ENCODE measurements at regions not wholly inside any gene's neighbourhood (a gene's known extent, or its start where the extent isn't known, plus 50 kb on each side); places are given as distances from the start of the nearest gene placed in this dataset.

DNA sequence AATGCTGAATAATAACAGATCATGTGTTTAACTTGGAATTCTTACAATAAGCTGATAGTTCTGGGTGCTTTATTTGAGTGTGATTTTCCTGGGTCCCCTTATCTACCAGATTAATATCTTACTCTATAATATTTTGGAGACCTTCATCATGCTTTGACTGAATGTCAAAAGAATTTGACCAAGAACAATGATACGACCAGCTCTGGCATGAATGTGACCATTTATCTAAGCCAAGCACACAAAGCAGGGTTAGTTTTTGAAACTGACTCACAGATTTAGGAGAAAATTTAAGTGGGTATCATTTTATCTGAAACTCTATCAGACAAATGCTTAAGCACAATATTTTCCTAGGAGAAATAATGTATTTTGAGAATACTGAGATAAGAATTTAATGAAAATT, 677.0 kb downstream of the NYAP2 start:
- Histone ChIP-seq H3K27ac (ENCODE audit: low read depth, low read length) (no peak overlapping the region), H3K4me1 (ENCODE audit: control insufficient read depth, insufficient read depth, low read length) (no peaks in the 10 kb centered on the region), H3K36me3 (ENCODE audit: control insufficient read depth, insufficient read depth, low read length) (no peaks in the 10 kb centered on the region), H3K4me3 (ENCODE audit: low read length) (no peak overlapping the region), H3K9ac (ENCODE audit: low read length) (no peak overlapping the region), H3K27me3 (ENCODE audit: control insufficient read depth, insufficient read depth, low read length) (no peaks in the 10 kb centered on the region)

DNA sequence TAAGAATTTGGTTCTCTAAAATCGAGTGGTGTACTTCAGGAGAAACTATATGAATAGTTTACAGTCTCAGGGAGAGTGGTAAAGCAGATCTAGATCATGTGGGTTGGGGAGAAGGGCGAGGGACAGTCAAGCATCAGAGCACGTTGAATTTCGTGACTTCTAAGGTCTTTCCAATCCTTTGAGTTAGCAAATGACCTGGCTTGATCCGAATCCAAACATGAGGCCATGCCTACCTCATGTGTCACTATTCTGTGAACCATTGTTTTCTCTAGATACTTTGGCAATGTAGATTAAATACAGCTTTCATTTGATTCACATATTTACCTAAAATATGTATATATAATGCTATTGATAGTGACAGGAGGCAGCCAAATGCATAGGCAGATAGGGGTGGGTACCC, 674.9 kb downstream of the NYAP2 start:
- H3K27me3 ChIP-seq (ENCODE audit: control insufficient read depth, insufficient read depth, low read length), result no peaks in the 10 kb centered on the region
- H3K36me3 ChIP-seq (ENCODE audit: control insufficient read depth, insufficient read depth, low read length), result no peaks in the 10 kb centered on the region
- no peak overlapping the region for H3K4me3 ChIP-seq (ENCODE audit: low read length)
- H3K9ac ChIP-seq (ENCODE audit: low read length), result no peak overlapping the region
- no peak overlapping the region for H3K27ac ChIP-seq (ENCODE audit: low read depth, low read length)
- H3K4me1 ChIP-seq (ENCODE audit: control insufficient read depth, insufficient read depth, low read length), result no peaks in the 10 kb centered on the region

DNA sequence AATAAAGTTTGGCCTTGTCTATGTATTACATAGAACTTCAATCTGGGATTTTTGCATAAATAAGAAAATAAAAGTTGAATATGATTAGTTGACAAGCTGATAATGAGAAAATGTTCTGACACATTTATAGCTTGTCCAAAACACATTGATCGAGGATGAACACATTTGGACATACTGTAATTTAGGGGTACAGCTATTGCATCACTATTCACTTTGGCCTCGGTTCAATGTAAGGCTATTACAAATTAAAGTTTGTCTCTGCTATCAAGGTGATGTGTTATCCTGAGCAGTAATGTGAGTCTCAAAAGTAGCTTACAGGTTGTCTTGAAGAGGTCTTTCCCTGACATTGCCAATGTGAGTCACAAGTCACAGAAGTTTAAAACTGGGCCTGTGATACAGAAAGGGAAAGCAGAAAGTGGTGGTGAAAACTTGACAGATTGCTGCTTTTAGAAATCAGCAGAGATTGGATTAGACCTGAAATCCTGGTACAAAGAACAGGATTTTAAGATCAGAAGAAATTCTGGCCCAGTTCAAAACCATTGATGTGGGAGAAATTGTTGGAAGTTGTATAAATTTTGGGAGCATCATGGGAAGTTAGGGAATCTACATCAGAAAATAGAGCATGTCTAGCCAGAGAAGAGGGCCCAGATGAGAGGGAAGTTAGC, 674.1 kb downstream of the NYAP2 start:
- Histone ChIP-seq H3K27ac (ENCODE audit: low read depth, low read length) (no peak overlapping the region), H3K4me1 (ENCODE audit: control insufficient read depth, insufficient read depth, low read length) (no peaks in the 10 kb centered on the region), H3K9ac (ENCODE audit: low read length) (no peak overlapping the region), H3K36me3 (ENCODE audit: control insufficient read depth, insufficient read depth, low read length) (no peaks in the 10 kb centered on the region), H3K27me3 (ENCODE audit: control insufficient read depth, insufficient read depth, low read length) (no peaks in the 10 kb centered on the region), H3K4me3 (ENCODE audit: low read length) (no peak overlapping the region)

DNA sequence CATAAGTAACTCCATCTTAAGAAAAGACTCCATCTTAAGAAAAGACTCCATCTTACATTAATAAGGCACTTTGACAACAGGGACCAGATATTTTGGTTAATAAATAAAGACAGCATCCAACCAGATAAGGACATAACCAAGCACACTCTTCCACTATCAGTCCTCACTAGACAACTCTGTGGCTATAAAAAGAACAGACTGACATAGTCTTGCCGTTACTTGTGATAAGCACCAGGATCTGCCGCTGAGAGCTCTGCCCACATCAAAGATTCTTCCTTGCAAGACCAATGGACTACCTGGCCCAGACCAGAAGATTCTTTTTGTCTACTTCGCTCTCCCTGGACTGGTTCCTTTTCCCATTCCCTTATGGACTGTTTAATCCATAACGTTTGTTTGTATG, 667.4 kb downstream of the NYAP2 start:
- no peaks in the 10 kb centered on the region for H3K27me3 ChIP-seq (ENCODE audit: control insufficient read depth, insufficient read depth, low read length)
- no peak overlapping the region for H3K27ac ChIP-seq (ENCODE audit: low read depth, low read length)
- no peaks in the 10 kb centered on the region for H3K36me3 ChIP-seq (ENCODE audit: control insufficient read depth, insufficient read depth, low read length)
- no peak overlapping the region for H3K9ac ChIP-seq (ENCODE audit: low read length)
- H3K4me3 ChIP-seq (ENCODE audit: low read length), result no peak overlapping the region
- H3K4me1 ChIP-seq (ENCODE audit: control insufficient read depth, insufficient read depth, low read length), result no peaks in the 10 kb centered on the region

DNA sequence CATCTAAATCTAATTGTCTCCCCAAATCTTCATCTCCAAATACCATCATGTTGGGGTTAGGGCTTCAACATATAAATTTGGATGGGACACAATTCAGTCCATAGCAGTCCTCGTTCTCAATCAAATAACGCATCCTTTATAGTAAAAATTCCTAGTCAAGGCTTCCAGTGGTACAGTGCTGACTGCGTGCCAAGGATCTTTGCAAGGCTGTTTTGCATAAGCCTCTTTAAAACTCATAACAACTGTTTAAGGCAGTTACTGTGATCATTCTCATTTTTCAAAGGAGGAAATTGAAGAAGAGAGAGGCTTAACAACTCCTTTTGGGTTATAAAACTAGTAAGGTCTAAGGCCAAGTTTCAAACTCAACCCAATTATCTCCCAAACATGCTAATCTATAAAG, 666.9 kb downstream of the NYAP2 start:
- H3K4me3 ChIP-seq (ENCODE audit: low read length), result no peak overlapping the region
- H3K4me1 ChIP-seq (ENCODE audit: control insufficient read depth, insufficient read depth, low read length), result no peaks in the 10 kb centered on the region
- no peak overlapping the region for H3K9ac ChIP-seq (ENCODE audit: low read length)
- no peak overlapping the region for H3K27ac ChIP-seq (ENCODE audit: low read depth, low read length)
- H3K27me3 ChIP-seq (ENCODE audit: control insufficient read depth, insufficient read depth, low read length), result no peaks in the 10 kb centered on the region
- H3K36me3 ChIP-seq (ENCODE audit: control insufficient read depth, insufficient read depth, low read length), result no peaks in the 10 kb centered on the region

DNA sequence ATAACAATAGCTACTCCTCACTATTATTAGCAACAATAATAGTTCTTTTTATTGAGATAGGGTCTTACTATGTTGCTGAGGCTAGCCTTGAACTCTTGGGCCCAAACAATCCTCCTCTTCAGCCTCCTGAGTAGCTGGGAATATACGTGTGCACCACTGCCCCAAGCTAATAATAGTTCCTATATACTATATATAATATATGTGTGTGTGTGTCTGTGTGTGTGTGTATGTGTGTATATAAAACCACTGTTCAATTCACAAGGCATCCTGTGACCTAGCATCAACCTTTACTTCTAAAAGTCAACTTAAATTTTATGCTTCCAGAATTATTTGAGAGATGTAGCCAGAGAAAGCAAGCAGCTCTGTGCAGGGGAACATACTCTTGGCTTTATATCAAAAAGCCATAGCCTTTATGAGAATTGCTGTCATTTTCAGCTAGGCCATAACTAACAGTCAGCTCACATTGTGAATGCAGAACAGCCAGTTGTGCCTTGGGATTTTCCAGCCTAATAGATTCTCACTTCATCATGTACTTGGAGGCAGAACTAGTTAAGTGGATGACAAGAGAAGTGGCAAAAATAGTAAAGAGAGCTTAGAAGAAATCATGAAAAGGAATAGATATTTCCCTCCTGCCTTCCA, 665.5 kb downstream of the NYAP2 start:
- Histone ChIP-seq H3K9ac (ENCODE audit: low read length) (no peak overlapping the region), H3K4me1 (ENCODE audit: control insufficient read depth, insufficient read depth, low read length) (no peaks in the 10 kb centered on the region), H3K27ac (ENCODE audit: low read depth, low read length) (no peak overlapping the region), H3K36me3 (ENCODE audit: control insufficient read depth, insufficient read depth, low read length) (no peaks in the 10 kb centered on the region), H3K27me3 (ENCODE audit: control insufficient read depth, insufficient read depth, low read length) (no peaks in the 10 kb centered on the region), H3K4me3 (ENCODE audit: low read length) (no peak overlapping the region)

DNA sequence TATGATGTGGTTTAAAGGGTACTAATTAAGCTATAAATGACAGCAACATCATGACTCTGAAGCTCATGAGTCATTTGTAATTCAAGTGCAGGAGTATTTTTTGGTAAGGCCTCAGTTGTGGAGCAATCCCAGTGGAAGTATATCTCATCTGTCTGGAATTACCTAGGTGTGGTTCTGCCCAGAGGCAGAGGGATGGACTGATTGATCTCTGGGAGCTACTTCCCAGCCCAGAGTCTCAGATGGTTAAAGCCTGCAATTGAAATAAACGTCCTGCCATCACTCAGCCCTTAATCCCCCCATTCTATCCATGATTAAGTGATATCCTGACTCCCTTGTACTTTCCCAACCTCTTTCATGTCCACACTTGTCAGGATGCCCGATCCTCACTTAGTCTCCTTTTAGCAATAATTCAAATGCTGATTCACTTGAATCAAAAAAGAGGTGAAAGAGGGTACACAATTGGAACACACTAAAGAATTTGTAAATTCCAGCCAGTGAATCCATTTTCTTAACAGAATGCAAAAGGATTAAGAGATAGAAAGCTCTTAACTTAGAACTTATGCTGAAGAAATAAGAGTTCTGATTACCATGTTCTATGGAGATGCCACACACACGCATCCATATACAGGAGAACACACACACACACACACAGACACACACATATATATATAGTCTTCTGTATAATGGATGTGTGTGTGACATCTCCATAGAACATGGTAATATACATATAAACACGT, 664.4 kb downstream of the NYAP2 start:
- Histone ChIP-seq H3K4me3 (ENCODE audit: low read length) (no peak overlapping the region), H3K36me3 (ENCODE audit: control insufficient read depth, insufficient read depth, low read length) (no peaks in the 10 kb centered on the region), H3K27me3 (ENCODE audit: control insufficient read depth, insufficient read depth, low read length) (no peaks in the 10 kb centered on the region), H3K4me1 (ENCODE audit: control insufficient read depth, insufficient read depth, low read length) (no peaks in the 10 kb centered on the region), H3K27ac (ENCODE audit: low read depth, low read length) (no peak overlapping the region), H3K9ac (ENCODE audit: low read length) (no peak overlapping the region)

DNA sequence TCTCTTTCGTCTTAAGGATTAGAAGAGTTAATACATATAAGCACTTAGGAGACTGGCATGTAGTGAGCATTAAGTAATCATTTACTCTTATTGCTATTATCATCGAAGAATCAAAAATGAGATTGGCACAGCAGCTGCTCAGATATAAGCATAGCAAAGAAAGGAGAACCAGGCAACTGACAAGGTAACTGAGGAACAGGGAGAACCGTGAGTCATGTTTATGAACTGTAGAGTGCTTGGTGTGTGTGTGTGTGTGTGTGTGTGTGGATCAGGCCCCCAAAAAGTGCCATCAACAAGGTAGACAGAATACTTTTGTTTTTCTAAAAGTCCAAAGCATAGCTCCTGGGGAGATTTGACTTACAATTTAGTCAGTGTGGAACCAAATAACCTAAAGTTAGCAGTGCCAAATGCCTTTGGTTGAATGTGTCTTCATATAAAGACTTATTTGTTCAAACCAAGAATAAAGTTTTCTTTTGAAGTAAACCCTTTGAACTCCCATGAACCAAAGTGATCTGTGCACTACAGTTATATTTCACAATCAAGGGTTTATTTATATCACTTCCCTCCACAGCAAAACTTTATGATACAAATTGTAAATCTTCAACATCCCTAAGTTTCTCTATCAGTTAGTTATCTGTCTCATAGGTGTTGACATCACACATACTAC, 660.6 kb downstream of the NYAP2 start:
- Histone ChIP-seq H3K9ac (ENCODE audit: low read length) (no peak overlapping the region), H3K27ac (ENCODE audit: low read depth, low read length) (no peak overlapping the region), H3K4me1 (ENCODE audit: control insufficient read depth, insufficient read depth, low read length) (no peaks in the 10 kb centered on the region), H3K4me3 (ENCODE audit: low read length) (no peak overlapping the region), H3K27me3 (ENCODE audit: control insufficient read depth, insufficient read depth, low read length) (no peaks in the 10 kb centered on the region), H3K36me3 (ENCODE audit: control insufficient read depth, insufficient read depth, low read length) (no peaks in the 10 kb centered on the region)

DNA sequence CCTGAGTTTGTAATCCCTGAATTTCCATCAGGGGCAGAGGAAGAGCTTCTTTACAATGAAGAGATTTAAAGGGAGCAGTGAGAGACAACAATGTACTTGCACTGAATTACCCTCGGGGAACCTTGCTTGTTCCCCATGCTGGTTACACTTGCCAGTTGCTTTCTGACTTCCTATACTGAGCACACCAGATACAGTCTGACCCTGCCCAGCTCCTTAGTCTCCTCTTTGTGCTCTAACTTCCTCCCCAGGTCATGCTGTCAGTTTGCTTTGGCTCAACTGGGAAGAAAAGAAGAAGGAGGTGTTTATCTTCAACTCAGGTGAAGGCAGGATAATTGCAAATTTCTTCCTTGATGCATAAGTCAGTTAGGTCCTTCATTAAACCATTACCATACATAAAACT, 658.4 kb downstream of the NYAP2 start:
- Histone ChIP-seq H3K9ac (ENCODE audit: low read length) (no peak overlapping the region), H3K27ac (ENCODE audit: low read depth, low read length) (no peak overlapping the region), H3K4me3 (ENCODE audit: low read length) (no peak overlapping the region), H3K27me3 (ENCODE audit: control insufficient read depth, insufficient read depth, low read length) (no peaks in the 10 kb centered on the region), H3K36me3 (ENCODE audit: control insufficient read depth, insufficient read depth, low read length) (no peaks in the 10 kb centered on the region), H3K4me1 (ENCODE audit: control insufficient read depth, insufficient read depth, low read length) (no peaks in the 10 kb centered on the region)

DNA sequence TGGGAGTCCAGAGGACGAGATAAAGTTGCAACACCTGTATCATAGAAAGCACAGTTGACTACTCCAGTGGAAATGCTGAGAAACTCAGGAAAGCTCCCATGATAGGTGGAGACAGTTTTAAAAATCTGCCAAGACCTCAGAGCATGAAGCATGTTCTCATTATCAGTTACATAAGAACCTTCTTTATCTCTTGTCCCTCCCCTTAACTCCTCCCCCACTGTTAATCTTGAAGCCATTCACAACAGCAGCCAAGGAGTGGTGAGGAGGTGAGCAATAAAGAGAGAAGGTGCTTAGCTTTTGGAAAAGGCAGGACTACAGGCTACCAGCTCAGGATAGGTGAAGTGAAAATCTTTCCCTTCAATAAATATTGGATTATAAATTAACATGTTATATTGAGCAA, 657.9 kb downstream of the NYAP2 start:
- H3K4me1 ChIP-seq (ENCODE audit: control insufficient read depth, insufficient read depth, low read length), result no peaks in the 10 kb centered on the region
- no peaks in the 10 kb centered on the region for H3K36me3 ChIP-seq (ENCODE audit: control insufficient read depth, insufficient read depth, low read length)
- no peak overlapping the region for H3K9ac ChIP-seq (ENCODE audit: low read length)
- H3K4me3 ChIP-seq (ENCODE audit: low read length), result no peak overlapping the region
- no peaks in the 10 kb centered on the region for H3K27me3 ChIP-seq (ENCODE audit: control insufficient read depth, insufficient read depth, low read length)
- H3K27ac ChIP-seq (ENCODE audit: low read depth, low read length), result no peak overlapping the region

DNA sequence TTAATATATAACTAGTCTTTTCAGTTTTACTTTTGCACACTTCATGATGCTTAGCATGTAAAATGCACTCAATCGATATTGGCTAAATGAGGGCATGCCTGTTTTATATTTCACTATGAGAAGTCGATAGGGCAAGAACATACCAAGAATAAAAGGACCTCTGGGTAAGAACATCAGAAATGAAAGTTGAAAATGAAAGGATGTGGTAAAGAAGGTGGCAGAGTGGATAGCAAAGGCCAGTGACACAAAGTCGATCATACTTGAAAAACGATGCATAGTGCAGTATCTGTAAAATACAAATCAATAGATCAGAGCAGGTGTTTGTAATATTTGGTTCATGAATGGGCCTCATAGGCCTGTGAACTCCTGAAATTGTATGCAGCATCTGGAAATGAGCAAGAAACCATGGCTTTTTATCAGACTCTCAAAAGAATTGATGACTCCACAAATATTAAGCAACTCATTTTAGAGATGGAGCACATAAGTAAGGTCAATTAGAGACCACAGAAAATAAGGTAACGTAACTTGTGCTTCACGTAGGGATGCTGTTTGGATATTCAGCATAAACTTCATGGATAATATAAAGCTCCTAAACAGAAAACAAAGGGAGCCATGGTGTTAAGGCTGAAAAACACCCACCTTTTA, 653.4 kb downstream of the NYAP2 start:
- Histone ChIP-seq H3K27ac (ENCODE audit: low read depth, low read length) (no peak overlapping the region), H3K36me3 (ENCODE audit: control insufficient read depth, insufficient read depth, low read length) (no peaks in the 10 kb centered on the region), H3K4me3 (ENCODE audit: low read length) (no peak overlapping the region), H3K9ac (ENCODE audit: low read length) (no peak overlapping the region), H3K27me3 (ENCODE audit: control insufficient read depth, insufficient read depth, low read length) (no peaks in the 10 kb centered on the region), H3K4me1 (ENCODE audit: control insufficient read depth, insufficient read depth, low read length) (no peaks in the 10 kb centered on the region)

DNA sequence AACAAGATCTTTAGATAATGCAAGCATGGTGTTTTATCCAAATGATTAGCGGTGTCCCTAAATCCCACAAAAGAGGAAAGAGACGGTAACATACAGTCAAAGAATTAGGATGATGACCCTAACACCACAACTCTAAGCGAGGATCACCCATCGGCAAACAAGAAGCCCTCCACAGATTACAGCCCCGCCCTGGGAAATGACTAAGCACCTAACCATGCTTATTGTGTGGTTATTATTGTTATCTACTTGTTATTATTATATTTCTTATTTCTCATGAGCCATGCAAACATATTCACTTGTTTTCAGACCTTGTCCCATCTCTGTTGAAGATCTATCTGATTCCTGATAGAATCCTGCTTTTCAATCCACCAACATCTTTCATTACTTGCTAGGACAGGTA, 651.3 kb downstream of the NYAP2 start:
- no peaks in the 10 kb centered on the region for H3K27me3 ChIP-seq (ENCODE audit: control insufficient read depth, insufficient read depth, low read length)
- no peak overlapping the region for H3K4me3 ChIP-seq (ENCODE audit: low read length)
- H3K4me1 ChIP-seq (ENCODE audit: control insufficient read depth, insufficient read depth, low read length), result no peaks in the 10 kb centered on the region
- H3K36me3 ChIP-seq (ENCODE audit: control insufficient read depth, insufficient read depth, low read length), result no peaks in the 10 kb centered on the region
- no peak overlapping the region for H3K27ac ChIP-seq (ENCODE audit: low read depth, low read length)
- no peak overlapping the region for H3K9ac ChIP-seq (ENCODE audit: low read length)

Data from rectal smooth muscle tissue (tissue), 1 donor.